SW 1271 (cell line): ENCODE measurements at regions not wholly inside any gene's neighbourhood (a gene's known extent, or its start where the extent isn't known, plus 50 kb on each side); places are given as distances from the start of the nearest gene placed in this dataset.
"Not testable (repeated sequence)": the region's sequence is repeated elsewhere in the genome, so short reads cannot be mapped to it uniquely, and the experiment has no call there.

ENCODE experiments used
- DNase-seq, 2 experiments: peaks; one replicate each; lab custom pipeline; 2025; lab: John Stamatoyannopoulos, UW

DNA sequence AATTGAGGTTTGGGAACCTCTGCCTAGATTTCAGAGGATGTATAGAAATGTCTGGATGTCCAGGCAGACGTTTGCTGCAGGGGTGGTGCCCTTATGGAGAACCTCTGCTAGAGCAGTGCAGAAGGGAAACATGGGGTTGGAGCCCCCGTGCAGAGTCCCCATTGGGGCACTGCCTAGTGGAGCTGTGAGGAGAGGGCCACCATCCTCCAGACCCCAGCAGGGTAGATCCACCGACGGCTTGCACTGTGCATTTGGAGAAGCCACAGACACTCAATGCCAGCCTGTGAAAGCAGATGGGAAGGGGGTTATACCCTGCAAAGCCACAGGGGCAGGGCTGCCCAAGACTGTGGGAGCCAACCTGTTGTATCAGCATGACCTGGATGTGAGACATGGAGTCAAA lies 354.6 kb downstream of the ZNF326 start:
- DNase-seq: no peak

GRCh38 chr1:90348934-90349333 lies 354.0 kb downstream of the ZNF326 start:
- no peak for DNase-seq

DNA sequence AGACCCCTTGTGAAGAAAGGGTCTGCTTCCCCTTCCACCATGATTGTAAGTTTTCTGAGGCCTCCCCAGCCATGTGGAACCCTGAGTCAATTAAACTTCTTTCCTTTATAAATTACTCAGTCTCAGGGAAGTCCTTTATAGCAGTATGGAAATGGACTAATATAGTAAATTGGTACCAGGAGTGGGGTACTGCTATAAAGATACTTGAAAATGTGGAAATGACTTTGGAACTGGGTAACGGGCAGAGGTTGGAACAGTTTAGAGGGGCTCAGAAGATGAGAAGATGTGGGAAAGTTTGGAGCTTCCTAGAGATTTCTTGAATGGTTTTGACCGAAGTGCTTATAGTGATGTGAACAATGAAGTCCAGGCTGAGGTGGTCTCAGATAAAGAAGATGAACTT lies 353.5 kb downstream of the ZNF326 start:
- DNase-seq: not testable (repeated sequence)

- DNase-seq: no peak
These were observed 352.5 kb downstream of the ZNF326 start for GRCh38 chr1:90347366-90347765.

- no peak for DNase-seq
These were observed 351.8 kb downstream of the ZNF326 start for GRCh38 chr1:90346757-90347156.

- DNase-seq: no peak
These were observed 351.4 kb downstream of the ZNF326 start for GRCh38 chr1:90346349-90346748.

DNA sequence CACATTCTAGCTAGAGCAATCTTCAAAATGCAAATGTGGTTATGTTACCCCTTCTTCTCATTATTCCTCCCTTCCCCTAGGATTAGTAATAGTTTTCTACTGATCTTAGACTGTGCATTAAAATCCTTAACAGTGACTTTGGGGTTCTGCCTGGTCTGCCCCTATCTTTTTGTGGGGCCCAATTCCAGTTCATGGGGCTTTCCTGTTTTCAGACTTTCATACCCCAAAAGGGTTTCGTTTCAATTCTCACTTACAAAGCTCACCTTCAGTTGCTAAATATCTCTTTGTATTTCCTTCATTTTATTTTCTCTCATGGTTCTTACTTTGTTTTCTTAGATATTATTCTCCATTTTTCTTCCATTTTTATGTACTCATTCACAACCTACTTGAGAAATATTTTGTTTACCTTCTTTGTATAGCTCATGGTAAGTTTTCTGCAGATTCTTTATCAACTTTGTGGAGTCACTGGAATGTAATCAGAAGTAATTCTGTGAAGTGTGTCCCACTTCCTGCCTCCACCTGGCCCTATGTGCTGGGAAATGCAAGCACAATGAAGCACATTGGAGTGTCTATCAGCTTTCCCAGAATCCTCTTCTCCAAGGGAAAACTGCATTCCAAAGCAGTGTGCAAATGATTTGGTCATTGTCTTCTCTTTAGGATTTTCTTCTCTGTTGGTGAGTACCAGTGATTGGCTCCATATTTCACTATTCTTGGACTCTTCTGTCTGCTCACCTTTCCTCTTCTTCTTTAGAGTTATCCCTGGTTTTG lies 350.2 kb downstream of the ZNF326 start:
- no peak for DNase-seq

DNA sequence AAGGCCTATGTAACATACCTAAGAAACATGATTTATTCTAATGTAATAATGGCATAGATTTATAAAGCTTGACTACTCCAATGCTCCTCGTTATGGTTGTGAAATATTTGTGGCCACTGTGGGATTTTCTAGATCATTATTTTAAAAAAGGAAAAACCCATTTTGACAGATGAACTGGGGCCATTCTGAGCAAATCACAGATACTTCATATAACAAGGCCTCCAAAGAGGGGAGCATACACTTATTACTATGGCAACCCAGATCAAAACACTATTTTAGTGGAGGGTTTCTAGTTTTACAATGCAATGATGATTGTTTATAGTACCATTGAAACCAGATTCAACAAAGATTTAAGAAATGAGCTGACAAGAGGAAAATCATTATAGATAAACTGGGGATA lies 346.6 kb downstream of the ZNF326 start:
- DNase-seq: no peak

DNA sequence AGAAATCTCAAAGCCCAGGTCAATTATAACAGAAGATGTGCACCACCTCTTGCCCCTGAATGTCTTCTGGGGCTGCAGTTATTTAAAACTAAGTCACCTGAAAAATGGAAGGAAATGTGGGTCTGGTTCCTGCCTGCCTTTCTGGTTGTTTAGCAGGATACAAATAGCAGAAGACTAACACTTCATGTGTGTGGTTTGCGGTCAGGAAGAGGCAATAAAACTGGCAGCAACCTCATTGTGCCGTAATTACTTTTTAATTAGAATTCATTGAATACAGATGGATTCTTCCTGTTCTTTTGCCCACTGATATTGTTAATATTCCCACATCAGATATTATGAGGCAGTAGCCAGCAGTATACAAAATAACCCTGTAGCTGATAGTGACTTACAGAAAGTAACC lies 345.7 kb downstream of the ZNF326 start:
- DNase-seq: no peak

GRCh38 chr1:90339811-90340210 lies 344.9 kb downstream of the ZNF326 start:
- no peak for DNase-seq

- DNase-seq: no peak
These were observed 341.8 kb downstream of the ZNF326 start for GRCh38 chr1:90336552-90337324.

- DNase-seq: no peak
These were observed 340.6 kb downstream of the ZNF326 start for GRCh38 chr1:90335558-90335957.

GRCh38 chr1:90334137-90334536 lies 339.2 kb downstream of the ZNF326 start:
- no peak for DNase-seq

- no peak for DNase-seq
These were observed 330.3 kb downstream of the ZNF326 start for GRCh38 chr1:90325168-90325567.

DNA sequence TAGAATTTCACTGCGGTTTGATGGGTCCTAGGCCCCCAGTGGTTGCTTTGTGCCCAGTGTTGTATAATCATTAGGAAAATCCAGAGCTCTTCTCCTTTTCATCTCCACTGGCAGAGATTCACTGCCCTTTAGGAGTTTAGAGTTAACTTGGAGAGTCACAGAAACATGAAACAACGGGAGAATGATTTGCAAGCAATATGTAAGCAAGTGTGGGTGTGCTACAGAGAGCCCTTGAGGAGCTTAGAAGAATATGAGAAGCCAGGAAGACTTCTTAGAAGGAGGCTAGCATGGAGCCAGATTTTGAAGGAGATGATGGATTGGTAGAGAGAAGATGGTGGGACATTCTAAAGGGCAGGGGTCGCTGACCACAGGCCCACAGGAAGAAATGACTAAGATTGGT lies 327.3 kb downstream of the ZNF326 start:
- no peak for DNase-seq

- DNase-seq: no peak
These were observed 325.0 kb downstream of the ZNF326 start for GRCh38 chr1:90319918-90320317.

- no peak for DNase-seq
These were observed 323.5 kb downstream of the ZNF326 start for GRCh38 chr1:90318431-90318830.

DNA sequence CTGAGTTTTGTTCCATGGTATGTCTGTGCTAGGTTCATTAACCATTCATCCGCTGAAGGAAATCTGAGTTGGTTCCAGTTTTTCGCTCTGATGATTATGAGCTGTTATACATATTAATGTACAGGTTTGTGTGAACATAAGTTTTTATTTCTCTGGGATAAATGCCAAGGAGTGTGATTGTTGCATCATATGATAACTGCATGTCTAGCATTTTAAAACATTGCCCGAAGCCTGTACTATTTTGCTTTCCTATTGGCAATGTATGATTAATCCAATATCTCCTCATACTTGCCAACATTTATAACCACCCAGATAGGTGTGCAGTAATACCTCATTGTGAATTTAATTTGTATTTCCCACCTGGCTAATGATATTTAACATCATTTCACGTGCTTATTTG lies 322.7 kb downstream of the ZNF326 start:
- DNase-seq: no peak

DNA sequence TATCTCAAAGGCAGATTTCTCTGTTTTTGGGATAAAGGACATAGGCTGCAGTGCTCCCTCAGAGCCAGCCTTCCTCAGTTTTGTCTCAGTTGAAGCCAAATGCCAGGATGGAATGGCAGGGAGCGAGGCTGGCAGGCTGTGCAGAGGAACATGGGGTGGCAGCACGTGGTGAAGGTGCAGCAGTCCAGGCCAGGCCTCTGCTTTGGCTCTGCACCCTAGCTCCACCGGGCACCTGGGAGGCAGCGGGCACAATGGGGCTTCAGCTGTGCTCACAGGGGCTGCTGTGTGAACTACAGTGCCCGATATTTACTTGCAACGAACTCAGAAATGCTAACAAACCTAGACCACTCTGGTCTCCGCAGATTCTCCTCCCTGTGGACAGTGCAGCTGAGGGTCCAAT lies 319.6 kb downstream of the ZNF326 start:
- no peak for DNase-seq

DNA sequence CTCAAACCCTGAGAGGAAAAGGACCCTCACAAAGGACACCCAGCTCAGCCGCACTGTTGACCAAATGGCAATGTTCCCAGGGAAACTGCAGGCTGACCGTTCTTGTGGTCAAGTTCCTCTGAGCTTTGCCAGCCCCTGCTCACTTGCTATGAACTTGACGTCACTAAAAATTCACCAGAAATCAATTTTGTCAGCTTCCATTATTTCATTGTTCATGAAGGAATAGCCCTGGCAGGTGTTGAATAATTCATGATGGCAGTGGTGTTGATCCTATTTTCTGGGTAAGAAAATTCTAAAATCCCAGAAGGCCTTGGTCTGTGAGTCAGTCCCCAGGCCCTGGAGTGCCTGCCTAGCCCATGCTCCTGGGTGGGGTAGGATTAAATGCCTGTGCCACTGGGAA lies 318.9 kb downstream of the ZNF326 start:
- no peak for DNase-seq

GRCh38 chr1:90309806-90310205 lies 314.9 kb downstream of the ZNF326 start:
- no peak for DNase-seq

GRCh38 chr1:90308421-90308820 lies 313.5 kb downstream of the ZNF326 start:
- DNase-seq: no peak

- DNase-seq: no peak
These were observed 310.7 kb downstream of the ZNF326 start for GRCh38 chr1:90305577-90305976.

- DNase-seq: no peak
These were observed 301.4 kb downstream of the ZNF326 start for GRCh38 chr1:90296327-90296726.
